HUES48 (cell line): ENCODE measurements at regions not wholly inside any gene's neighbourhood (a gene's known extent, or its start where the extent isn't known, plus 50 kb on each side); places are given as distances from the start of the nearest gene placed in this dataset.
"Not testable (repeated sequence)": the region's sequence is repeated elsewhere in the genome, so short reads cannot be mapped to it uniquely, and the experiment has no call there.

Source experiments
- H3K27ac ChIP-seq: one replicate; pipeline ENCODE4 v1.7.0; 2013; ENCODE audit warnings: low read depth, low read length, inconsistent platforms
- H3K27me3 ChIP-seq: 2 replicates; pipeline ENCODE4 v1.6.1; 2013; ENCODE audit warnings: mild to moderate bottlenecking, low read length; ENCODE audit not compliant: control insufficient read depth, insufficient read depth
- H3K36me3 ChIP-seq: 2 replicates; pipeline ENCODE4 v1.6.1; 2013; ENCODE audit warnings: low read length; ENCODE audit not compliant: control insufficient read depth, insufficient read depth
- H3K4me1 ChIP-seq: 2 replicates; pipeline ENCODE4 v1.6.1; 2013; ENCODE audit warnings: mild to moderate bottlenecking, low read length; ENCODE audit not compliant: control insufficient read depth, insufficient read depth
- H3K4me3 ChIP-seq: 2 replicates; pipeline ENCODE4 v1.5.1; 2013; ENCODE audit warnings: mild to moderate bottlenecking, low read depth, low read length
- H3K9ac ChIP-seq: 2 replicates; pipeline ENCODE4 v1.6.1; 2013; ENCODE audit warnings: mild to moderate bottlenecking, low read depth, low read length, moderate library complexity
- H3K9me3 ChIP-seq: 2 replicates; pipeline ENCODE4 v1.6.1; 2013; ENCODE audit warnings: low read length; ENCODE audit not compliant: control insufficient read depth, insufficient read depth

DNA sequence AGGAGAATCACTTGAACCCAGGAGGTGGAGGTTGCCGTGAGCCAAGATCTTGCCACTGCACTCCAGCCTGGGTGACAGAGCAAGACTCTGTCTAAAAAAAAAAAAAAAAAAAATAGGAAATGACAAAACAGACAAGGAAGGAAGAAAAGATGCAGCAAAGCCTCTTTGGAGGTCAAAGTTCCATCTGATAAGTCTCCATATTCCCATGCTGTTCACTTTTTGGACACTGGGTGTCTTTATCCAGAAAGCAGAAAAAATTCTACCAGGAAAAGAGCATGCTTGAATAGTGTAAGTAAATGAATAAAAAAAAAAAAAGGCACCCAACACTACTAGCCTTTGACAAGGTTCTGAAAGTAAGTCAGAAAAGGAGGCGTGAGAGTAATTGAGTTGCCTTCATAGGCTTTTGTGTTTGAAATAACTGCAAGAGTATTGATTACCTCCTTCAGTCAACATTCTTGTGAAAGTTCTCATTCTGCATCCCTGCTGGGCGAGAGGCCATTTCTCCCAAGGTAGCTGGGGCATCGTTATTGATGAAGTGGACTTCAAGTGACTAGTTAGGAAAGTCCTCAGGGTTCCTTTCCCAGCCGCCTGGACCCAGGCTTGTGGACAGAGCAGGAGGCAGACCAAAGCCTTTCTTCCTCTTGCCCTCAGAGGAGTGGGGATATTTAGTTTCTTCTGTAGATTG is 133.3 kb upstream of the KIF5B start:
- H3K27me3 ChIP-seq, result no peaks in the 10 kb centered on the region
- no peak overlapping the region for H3K27ac ChIP-seq
- no peaks in the 10 kb centered on the region for H3K36me3 ChIP-seq
- no peaks in the 10 kb centered on the region for H3K4me1 ChIP-seq
- H3K9me3 ChIP-seq, result no peaks in the 10 kb centered on the region
- no peak overlapping the region for H3K9ac ChIP-seq
- H3K4me3 ChIP-seq, result no peak overlapping the region

GRCh38 chr10:32188601-32189000 is 132.4 kb upstream of the KIF5B start:
- not testable (repeated sequence) for H3K27ac ChIP-seq, H3K9me3 ChIP-seq, H3K27me3 ChIP-seq, H3K4me1 ChIP-seq, H3K36me3 ChIP-seq, H3K9ac ChIP-seq, H3K4me3 ChIP-seq

DNA sequence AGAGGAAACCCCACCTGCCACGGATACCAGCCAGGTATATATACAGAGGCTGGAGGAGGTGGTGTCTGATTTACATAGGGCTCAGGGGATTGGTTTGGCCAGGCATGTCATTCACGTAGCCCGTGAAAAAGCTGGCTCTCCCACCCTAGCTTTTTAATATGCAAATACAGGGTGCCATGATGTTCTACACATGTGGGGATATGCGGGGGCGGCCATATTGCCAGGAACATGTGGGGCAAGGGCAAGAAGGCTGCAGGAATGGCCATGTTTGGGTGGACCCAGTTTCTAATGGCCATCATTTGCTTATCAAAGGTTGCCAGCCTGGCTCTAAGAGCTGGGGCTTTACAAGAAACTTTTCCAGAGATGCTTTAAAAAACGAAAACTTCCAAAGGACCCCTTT is 131.5 kb upstream of the KIF5B start:
- Histone ChIP-seq H3K36me3 (no peaks in the 10 kb centered on the region), H3K9me3 (no peaks in the 10 kb centered on the region), H3K4me1 (no peaks in the 10 kb centered on the region), H3K27me3 (no peaks in the 10 kb centered on the region), H3K4me3 (no peak overlapping the region), H3K27ac (no peak overlapping the region), H3K9ac (no peak overlapping the region)

- H3K27ac ChIP-seq, H3K27me3 ChIP-seq, H3K4me3 ChIP-seq, H3K9me3 ChIP-seq, H3K4me1 ChIP-seq, H3K9ac ChIP-seq, H3K36me3 ChIP-seq: not testable (repeated sequence)
Measured at GRCh38 chr10:32183652-32184051, 127.4 kb upstream of the KIF5B start.

DNA sequence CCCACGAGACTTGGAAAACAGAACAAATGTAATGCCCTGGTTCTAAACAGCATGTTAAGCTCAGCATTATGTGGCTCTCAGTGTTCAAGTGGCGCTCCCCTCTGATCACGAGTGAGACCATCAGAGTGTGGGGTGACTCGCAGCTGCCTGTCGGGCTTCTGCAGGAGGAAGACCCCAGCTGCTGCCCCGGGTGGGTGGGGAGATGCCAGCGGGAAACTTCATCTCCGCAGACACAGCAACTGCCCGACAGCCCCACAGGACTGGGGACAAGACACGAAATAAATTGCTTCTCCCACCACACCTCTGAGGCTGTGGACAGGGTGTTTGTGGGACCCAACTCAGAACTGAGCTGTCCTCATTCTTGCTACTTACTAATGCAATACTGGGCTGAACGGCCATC is 126.3 kb upstream of the KIF5B start:
- Histone ChIP-seq H3K27ac (no peak overlapping the region), H3K4me3 (no peak overlapping the region), H3K36me3 (no peaks in the 10 kb centered on the region), H3K27me3 (no peaks in the 10 kb centered on the region), H3K9me3 (no peaks in the 10 kb centered on the region), H3K4me1 (no peaks in the 10 kb centered on the region), H3K9ac (no peak overlapping the region)

GRCh38 chr10:32180390-32181280 is 124.4 kb upstream of the KIF5B start:
- H3K4me3 ChIP-seq, result no peak overlapping the region
- H3K9me3 ChIP-seq, result no peaks in the 10 kb centered on the region
- no peak overlapping the region for H3K27ac ChIP-seq
- no peak overlapping the region for H3K9ac ChIP-seq
- H3K4me1 ChIP-seq, result no peaks in the 10 kb centered on the region
- no peaks in the 10 kb centered on the region for H3K27me3 ChIP-seq
- no peaks in the 10 kb centered on the region for H3K36me3 ChIP-seq

- no peak overlapping the region for H3K9ac ChIP-seq
- no peaks in the 10 kb centered on the region for H3K4me1 ChIP-seq
- no peak overlapping the region for H3K27ac ChIP-seq
- no peaks in the 10 kb centered on the region for H3K9me3 ChIP-seq
- H3K4me3 ChIP-seq, result no peak overlapping the region
- H3K36me3 ChIP-seq, result no peaks in the 10 kb centered on the region
- no peaks in the 10 kb centered on the region for H3K27me3 ChIP-seq
Measured at GRCh38 chr10:32179836-32180235, 123.6 kb upstream of the KIF5B start.

GRCh38 chr10:32177594-32177993 is 121.4 kb upstream of the KIF5B start:
- H3K27ac ChIP-seq, H3K9ac ChIP-seq, H3K27me3 ChIP-seq, H3K4me1 ChIP-seq, H3K4me3 ChIP-seq, H3K36me3 ChIP-seq, H3K9me3 ChIP-seq: not testable (repeated sequence)

GRCh38 chr10:32175629-32176028 is 119.4 kb upstream of the KIF5B start:
- no peaks in the 10 kb centered on the region for H3K36me3 ChIP-seq
- H3K4me3 ChIP-seq, result no peak overlapping the region
- no peak overlapping the region for H3K27ac ChIP-seq
- H3K27me3 ChIP-seq, result no peaks in the 10 kb centered on the region
- no peak overlapping the region for H3K9ac ChIP-seq
- no peaks in the 10 kb centered on the region for H3K9me3 ChIP-seq
- H3K4me1 ChIP-seq, result no peaks in the 10 kb centered on the region

DNA sequence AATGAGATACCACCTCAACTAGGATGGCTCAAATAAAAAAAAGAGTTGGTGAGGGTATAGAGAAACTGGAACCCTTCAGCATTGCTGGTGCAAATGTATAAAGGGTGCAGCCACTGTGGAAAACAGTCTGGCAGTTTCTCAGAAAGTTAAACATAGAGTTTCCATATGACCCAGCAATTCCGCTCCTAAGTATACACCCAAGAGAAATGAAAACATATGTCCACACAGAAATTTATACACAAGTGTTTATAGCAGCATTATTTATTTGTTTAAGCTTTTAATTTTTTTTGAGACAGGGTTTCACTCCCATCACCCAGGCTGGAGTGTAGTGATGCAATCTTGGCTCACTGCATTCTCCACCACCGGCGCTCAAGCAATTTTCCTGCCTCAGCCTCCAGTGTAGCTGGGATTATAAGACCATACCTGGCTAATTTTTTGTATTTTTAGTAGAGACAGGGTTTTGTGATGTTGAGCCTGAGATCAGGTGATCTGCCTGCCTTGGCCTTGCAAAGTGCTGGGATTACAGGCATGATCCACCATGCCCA is 118.2 kb upstream of the KIF5B start:
- no peaks in the 10 kb centered on the region for H3K4me1 ChIP-seq
- H3K27ac ChIP-seq, result no peak overlapping the region
- no peak overlapping the region for H3K9ac ChIP-seq
- H3K4me3 ChIP-seq, result no peak overlapping the region
- H3K9me3 ChIP-seq, result no peaks in the 10 kb centered on the region
- no peaks in the 10 kb centered on the region for H3K36me3 ChIP-seq
- no peaks in the 10 kb centered on the region for H3K27me3 ChIP-seq

- Histone ChIP-seq H3K27ac (no peak overlapping the region), H3K4me1 (no peaks in the 10 kb centered on the region), H3K36me3 (no peaks in the 10 kb centered on the region), H3K9me3 (no peaks in the 10 kb centered on the region), H3K4me3 (no peak overlapping the region), H3K27me3 (no peaks in the 10 kb centered on the region), H3K9ac (no peak overlapping the region)
Measured at GRCh38 chr10:32171204-32171603, 115.0 kb upstream of the KIF5B start.
